SU-DHL-6 (cell line): ENCODE measurements at regions not wholly inside any gene's neighbourhood (a gene's known extent, or its start where the extent isn't known, plus 50 kb on each side); places are given as distances from the start of the nearest gene placed in this dataset.
A peak's percentile ranks its signal among the peaks of the same experiment; 100 is the strongest.

Experiments
- H2AFZ ChIP-seq: fragments of 200-600 bp; sonication (generic); 2 replicates; pipeline ENCODE4 v1.6.1; 2014; ENCODE audit warnings: low read depth, mild to moderate bottlenecking, moderate library complexity, mixed read lengths, antibody characterized with exemption, low read length; ENCODE audit not compliant: severe bottlenecking
- H3F3A ChIP-seq: fragments of 200-600 bp; shearing (Covaris generic); 2 replicates; pipeline ENCODE4 v1.6.0; 2016; ENCODE audit warnings: antibody characterized with exemption, mild to moderate bottlenecking; ENCODE audit not compliant: insufficient read depth
- H3K27ac ChIP-seq: fragments of 200-600 bp; sonication (generic); 2 replicates; pipeline ENCODE4 v1.5.1; 2016; ENCODE audit warnings: low read depth, mild to moderate bottlenecking, low read length, moderate library complexity, mixed read lengths
- H3K27me3 ChIP-seq: fragments of 200-600 bp; sonication (generic), shearing (Covaris generic); 2 replicates; pipeline ENCODE4 v1.6.0; 2014; ENCODE audit warnings: mild to moderate bottlenecking, low read length
- H3K36me3 ChIP-seq: fragments of 200-600 bp; sonication (generic); 2 replicates; pipeline ENCODE4 v1.6.1; 2014; ENCODE audit warnings: mild to moderate bottlenecking, low read length, mixed read lengths
- H3K4me2 ChIP-seq: fragments of 300-600, 200-600 bp; shearing (Covaris generic), sonication (generic); 2 replicates; pipeline ENCODE4 v1.6.0; 2014; ENCODE audit warnings: low read length, low read depth, mild to moderate bottlenecking; ENCODE audit not compliant: poor library complexity, severe bottlenecking
- H3K4me3 ChIP-seq: fragments of 200-600 bp; sonication (generic); 2 replicates; pipeline ENCODE4 v1.5.1; 2014; ENCODE audit warnings: antibody characterized with exemption, low read length, mild to moderate bottlenecking, mixed read lengths; ENCODE audit not compliant: insufficient read depth, poor library complexity, severe bottlenecking
- H3K79me2 ChIP-seq: fragments of 200-600 bp; sonication (generic); 2 replicates; pipeline ENCODE4 v1.6.1; 2014; ENCODE audit warnings: mild to moderate bottlenecking, low read length, moderate library complexity; ENCODE audit not compliant: insufficient read depth
- H3K9ac ChIP-seq: fragments of 200-600 bp; sonication (generic); 2 replicates; pipeline ENCODE4 v1.7.0; 2014; ENCODE audit warnings: mild to moderate bottlenecking, low read length
- H3K9me2 ChIP-seq: fragments of 200-600 bp; sonication (generic); replicated peaks from 2 replicates; pipeline ENCODE4 v1.6.1; 2014; ENCODE audit warnings: low read length; ENCODE audit not compliant: insufficient read depth
- H3K9me3 ChIP-seq: fragments of 200-600 bp; sonication (generic); 2 replicates; pipeline ENCODE4 v1.6.1; 2014; ENCODE audit warnings: low read length, mixed read lengths; ENCODE audit not compliant: insufficient read depth
- H4K20me1 ChIP-seq: fragments of 200-600 bp; sonication (generic); 2 replicates; pipeline ENCODE4 v1.6.1; 2014; ENCODE audit warnings: low read depth, mild to moderate bottlenecking, antibody characterized with exemption, low read length, moderate library complexity, mixed read lengths
- CTCF ChIP-seq: fragments of 200-600 bp; sonication (generic); IDR thresholded peaks from one replicate; pipeline ENCODE4 v1.5.1; 2017; ENCODE audit warnings: antibody characterized with exemption, mild to moderate bottlenecking, low read length, moderate library complexity; ENCODE audit not compliant: insufficient read depth, poor library complexity, severe bottlenecking
- EZH2phosphoT487 ChIP-seq: fragments of 200-600 bp; sonication (generic), shearing (Covaris generic); conservative IDR thresholded peaks from 2 replicates; pipeline ENCODE4 v1.6.1; 2018; ENCODE audit warnings: mild to moderate bottlenecking, antibody characterized with exemption, low read length, moderate library complexity, mixed read lengths

- Histone ChIP-seq H2AFZ (no peak overlapping the region), H3K4me3 (no peak overlapping the region), H3F3A (no peaks in the 10 kb centered on the region), H4K20me1 (no peaks in the 10 kb centered on the region), H3K4me2 (no peak overlapping the region), H3K9me2 (no peaks in the 10 kb centered on the region), H3K36me3 (no peaks in the 10 kb centered on the region), H3K27ac (no peak overlapping the region), H3K79me2 (no peaks in the 10 kb centered on the region), H3K9me3 (no peaks in the 10 kb centered on the region), H3K27me3 (no peaks in the 10 kb centered on the region), H3K9ac (no peak overlapping the region)
- TF ChIP-seq EZH2phosphoT487 (no peak), CTCF (peak; percentile 30)
These were observed 201.3 kb upstream of the GNPDA2 start for GRCh38 chr4:44927399-44928380.

- no peak overlapping the region for H3K9ac ChIP-seq
- peak overlapping the region; percentile 13 for H3K4me2 ChIP-seq
- no peaks in the 10 kb centered on the region for H3K9me3 ChIP-seq
- TF ChIP-seq EZH2phosphoT487 (no peak), CTCF (no peak)
- no peaks in the 10 kb centered on the region for H4K20me1 ChIP-seq
- H3K79me2 ChIP-seq = no peaks in the 10 kb centered on the region
- H3K27me3 ChIP-seq = no peaks in the 10 kb centered on the region
- H3K36me3 ChIP-seq = no peaks in the 10 kb centered on the region
- H3K4me3 ChIP-seq = no peak overlapping the region
- H3F3A ChIP-seq = no peaks in the 10 kb centered on the region
- no peak overlapping the region for H2AFZ ChIP-seq
- H3K9me2 ChIP-seq = no peaks in the 10 kb centered on the region
- H3K27ac ChIP-seq = peak overlapping the region; percentile 45
These were observed 190.1 kb upstream of the GNPDA2 start for GRCh38 chr4:44916411-44916810.

- no peaks in the 10 kb centered on the region for H4K20me1 ChIP-seq
- no peaks in the 10 kb centered on the region for H3K9me2 ChIP-seq
- H3K9ac ChIP-seq = no peak overlapping the region
- no peaks in the 10 kb centered on the region for H3F3A ChIP-seq
- TF ChIP-seq EZH2phosphoT487 = no peak
- no peak for TF ChIP-seq CTCF
- H3K4me3 ChIP-seq = no peak overlapping the region
- H3K9me3 ChIP-seq = no peaks in the 10 kb centered on the region
- no peak overlapping the region for H2AFZ ChIP-seq
- no peak overlapping the region for H3K4me2 ChIP-seq
- H3K79me2 ChIP-seq = no peaks in the 10 kb centered on the region
- no peak overlapping the region for H3K27ac ChIP-seq
- no peaks in the 10 kb centered on the region for H3K36me3 ChIP-seq
- no peaks in the 10 kb centered on the region for H3K27me3 ChIP-seq
These were observed 188.4 kb upstream of the GNPDA2 start for GRCh38 chr4:44914748-44915147.
